GF-D8 (cell line): ENCODE measurements at regions not wholly inside any gene's neighbourhood (a gene's known extent, or its start where the extent isn't known, plus 50 kb on each side); places are given as distances from the start of the nearest gene placed in this dataset.

Source experiments
- DNase-seq: peaks from one replicate; lab custom pipeline; 2025; lab: John Stamatoyannopoulos, UW

DNA sequence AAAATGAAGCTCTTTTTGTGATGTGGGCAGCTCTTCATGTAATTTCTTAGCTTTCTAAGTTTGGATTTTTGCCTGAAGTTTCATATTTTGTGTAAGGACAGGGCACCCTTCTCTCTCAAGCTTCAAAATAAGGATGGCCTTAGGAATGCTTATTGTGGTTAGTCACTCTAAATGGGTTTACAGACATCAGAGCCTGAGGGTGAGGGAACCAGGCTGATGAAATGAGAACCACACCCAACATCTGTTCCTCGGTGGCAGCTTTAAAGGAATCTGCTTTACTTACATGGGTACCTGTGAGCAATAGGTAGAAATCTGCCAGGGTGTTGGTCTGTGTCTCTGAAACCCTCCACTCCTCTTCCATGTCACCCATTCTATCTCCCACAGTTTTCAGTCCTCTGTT, 174.3 kb downstream of the EMX2 start:
- no peak for DNase-seq

DNA sequence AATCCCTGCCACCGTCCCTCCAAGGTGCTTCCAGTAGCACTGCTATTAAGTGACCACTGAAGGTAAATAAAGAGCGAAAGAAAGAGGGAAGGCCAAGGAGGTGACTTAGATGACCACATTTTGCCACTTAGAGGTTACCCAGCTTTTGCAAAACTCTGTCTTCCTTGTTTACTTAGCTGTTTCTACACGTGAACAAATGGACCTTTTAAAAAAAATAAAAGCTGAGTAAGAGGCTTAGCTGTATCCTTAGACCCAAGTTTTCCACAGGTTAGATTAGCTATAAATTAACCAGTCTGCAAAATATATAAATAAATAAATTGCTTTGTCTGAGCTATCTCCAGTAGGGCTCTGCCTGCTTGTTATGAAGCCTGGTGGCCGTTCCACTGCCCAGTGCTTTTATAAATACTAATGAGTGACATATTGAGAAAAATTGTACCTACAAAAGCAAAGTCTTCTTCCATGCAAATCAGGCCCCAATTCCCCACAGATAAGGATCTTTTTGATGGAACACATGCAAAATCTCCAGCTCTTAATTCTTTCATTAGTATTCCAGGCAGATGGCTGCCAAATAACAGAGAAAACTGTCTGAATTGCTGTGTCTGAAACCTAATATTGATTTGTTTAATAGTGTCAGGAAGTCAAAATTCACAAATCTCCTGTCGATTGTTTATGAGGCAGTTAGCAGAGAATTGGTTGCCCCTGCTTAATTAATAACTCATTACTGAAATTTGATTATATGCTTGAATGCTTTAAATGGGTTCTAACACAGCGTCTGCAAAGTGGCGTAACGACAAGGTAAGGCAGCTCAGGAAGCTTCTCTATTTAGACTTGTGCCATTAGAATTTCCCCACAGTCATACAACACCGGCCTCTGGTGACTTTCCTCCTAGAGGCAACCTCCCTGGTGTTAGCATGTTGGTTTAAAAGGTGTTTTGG, 176.7 kb downstream of the EMX2 start:
- no peak for DNase-seq

DNA sequence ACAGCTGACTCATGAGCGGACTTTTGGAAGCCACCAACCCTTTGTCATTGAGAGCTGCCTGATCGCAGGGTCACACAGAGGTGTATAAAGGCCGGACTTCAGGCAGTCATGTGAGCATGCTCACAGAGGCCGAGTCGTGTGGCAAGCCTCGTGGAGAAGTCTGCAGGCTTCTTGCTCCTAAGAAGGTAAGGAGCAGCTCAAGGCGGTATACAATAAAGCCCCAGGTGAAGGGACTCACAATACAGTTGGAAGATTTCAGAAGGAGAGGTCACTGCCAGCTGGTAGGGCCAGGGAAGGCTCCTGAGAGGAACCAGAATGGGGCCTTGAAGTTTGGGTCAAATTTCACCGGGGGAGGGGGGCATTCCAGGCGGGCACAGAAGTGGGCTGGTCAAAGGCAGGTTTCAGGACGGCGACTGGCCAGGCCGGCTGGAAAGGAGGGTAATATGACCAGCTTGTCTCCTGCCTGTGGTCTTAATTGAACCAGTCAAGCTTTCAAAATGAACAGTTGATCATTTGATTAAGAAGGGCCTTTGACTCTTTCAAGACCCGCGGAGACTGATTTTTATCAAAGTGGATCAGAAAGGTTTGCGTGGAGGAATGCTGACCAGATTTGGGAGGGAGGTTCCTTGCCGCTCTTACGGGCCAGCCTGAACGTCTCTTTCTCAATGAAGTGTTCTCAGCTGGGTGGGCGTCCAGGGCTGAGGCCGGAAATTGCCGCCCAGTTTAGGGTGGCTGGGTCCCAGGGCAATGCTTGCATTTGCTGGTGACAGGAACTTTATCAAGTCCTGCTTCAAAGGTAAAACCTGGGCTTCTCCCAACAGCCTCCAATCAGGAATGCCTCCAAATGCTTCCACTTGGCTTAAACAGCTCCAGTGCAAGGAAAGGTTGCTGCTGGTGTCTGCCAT, 178.6 kb downstream of the EMX2 start:
- DNase-seq = no peak

DNA sequence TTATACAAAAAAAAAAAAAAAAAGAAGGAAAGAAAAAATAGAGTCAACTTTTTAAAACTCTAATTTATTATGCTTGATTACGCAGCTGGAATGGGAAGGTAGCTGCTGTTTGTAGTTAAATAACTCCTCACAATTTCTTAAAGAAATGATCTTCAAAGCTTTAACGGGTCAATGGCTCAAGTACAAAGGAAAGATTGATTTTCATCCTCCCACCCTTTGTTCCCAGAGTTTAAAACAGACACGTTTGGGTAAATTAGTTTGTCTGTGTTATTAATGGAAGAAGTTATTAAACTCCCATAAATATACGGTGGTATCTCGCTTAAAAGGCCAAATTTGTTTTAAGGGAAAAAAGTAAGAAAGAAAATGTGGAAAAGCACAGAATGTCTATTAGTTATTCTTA, 179.3 kb downstream of the EMX2 start:
- no peak for DNase-seq

DNA sequence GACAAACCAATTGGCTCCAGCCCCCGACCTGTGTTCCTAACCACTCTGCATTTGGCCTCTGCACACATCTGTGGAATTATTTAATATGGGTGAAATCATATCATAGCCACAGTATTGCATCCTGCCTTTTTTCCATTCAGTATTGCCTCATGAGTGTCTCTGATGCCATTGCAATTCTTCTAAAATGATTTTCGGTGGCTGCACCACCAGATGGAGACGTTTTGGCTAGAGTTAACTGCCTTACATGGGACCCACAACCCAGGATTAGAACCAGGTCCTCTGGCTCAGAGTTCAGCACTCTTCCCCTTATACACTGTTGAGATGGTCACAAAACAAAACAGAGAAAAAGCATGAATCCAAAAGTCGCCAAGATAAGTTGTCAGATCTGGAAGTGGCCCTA, 180.8 kb downstream of the EMX2 start:
- no peak for DNase-seq

DNA sequence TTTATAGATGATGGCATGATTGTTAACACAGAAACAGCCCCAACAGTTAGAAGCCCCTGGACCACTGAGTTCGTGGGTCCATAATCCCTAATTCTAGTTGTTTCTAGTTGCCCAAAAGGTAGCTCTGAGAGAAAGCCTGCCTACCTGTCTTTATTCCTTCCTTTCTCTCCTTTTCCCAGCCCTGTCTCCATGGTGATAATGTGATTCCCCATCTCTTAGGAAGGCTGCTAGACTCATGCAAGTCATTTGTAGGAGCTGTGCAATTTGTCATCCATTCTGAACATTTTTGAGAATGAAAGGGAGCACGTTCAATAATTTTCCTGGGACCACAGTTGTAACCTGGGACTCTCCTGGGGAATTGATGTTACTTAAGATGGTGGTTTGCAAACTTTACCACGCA, 183.4 kb downstream of the EMX2 start:
- DNase-seq = no peak

DNA sequence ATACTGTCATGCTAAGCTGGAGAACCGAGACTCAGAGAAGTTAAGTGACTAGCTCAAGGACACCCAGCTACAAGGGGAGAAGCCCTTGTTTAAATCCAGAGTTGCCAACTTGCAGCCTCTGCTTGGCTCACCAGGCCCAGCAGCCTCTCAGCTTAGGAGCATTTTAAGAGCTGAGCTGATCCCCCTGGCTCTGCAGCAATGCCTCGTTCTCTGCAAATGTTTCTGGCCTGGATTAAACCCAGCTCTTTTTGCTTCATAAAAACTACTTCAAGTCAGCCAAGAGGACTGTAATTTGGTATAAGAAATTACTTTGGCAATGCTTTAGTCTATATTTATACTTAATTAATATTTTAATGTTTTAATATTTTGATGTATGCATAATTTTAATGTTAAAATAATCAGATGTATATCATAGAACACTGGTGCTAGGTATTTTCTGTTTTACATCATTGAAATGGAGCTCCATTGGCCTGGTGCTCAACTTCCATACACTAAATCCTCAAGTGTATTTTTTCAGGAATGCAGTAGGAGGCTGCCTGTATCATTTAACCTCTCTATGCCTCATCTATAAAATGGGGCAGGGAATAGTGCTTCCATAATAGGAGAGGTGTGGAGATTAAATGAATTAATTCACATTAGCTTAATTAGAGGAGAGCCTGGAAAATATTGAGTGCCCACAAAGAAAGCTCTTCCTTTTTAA, 184.2 kb downstream of the EMX2 start:
- no peak for DNase-seq

DNA sequence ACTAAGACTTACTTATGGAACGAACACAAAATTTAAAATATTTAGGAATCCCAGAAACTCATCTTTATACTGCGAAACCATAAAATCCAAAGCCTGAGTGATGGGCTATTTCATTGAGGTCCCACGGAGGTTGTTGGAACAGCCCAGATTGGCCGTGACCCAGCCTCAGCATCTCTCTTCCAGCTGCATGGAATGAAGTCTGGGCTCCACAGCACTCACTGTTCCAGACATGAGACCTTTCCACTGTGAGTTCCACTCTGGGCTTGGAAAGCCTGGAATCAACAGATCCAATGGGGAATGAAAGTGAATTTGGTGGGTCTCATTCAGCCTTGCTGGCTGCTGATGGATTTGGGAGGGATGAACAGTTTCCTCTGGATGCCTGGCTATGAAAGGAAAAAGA, 184.9 kb downstream of the EMX2 start:
- DNase-seq = no peak

DNA sequence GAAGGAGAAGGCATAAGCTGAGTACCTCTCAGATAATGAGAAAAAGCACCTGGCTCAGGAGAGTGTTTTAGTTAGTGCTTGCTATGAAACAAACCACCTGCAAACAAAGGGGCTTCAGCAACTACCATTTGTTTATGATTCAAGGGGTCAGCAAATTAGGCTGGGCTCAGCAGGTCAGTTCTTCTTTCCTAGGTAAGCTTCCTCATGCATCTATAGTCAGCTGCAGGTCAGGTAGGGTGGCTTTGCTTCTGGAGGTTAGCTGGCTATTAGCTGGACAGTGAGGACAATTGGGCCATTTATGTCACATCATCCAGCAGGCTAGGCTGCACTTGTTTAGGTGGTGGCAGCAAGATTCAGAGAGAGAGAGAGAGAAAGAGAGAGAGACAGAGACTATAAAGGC, 185.5 kb downstream of the EMX2 start:
- no peak for DNase-seq

DNA sequence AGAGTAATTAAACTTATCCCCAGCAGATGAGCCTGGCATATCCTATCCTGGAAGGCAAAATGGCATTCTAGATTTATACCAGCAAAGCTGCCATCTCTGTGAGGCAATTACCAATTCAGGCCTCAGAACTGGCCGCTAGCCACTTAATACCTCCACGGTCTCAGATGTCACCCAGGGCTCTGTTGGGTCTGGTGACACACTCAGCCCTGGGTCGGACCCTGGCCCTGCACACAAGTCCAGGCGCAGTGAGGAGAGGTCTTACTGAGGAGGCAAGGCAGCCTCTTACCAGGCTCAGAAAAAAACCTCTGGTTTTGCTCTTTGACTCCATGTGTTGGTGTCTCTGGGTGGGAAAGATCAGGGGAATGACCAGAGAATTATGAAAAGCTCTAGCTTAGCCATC, 186.6 kb downstream of the EMX2 start:
- no peak for DNase-seq

DNA sequence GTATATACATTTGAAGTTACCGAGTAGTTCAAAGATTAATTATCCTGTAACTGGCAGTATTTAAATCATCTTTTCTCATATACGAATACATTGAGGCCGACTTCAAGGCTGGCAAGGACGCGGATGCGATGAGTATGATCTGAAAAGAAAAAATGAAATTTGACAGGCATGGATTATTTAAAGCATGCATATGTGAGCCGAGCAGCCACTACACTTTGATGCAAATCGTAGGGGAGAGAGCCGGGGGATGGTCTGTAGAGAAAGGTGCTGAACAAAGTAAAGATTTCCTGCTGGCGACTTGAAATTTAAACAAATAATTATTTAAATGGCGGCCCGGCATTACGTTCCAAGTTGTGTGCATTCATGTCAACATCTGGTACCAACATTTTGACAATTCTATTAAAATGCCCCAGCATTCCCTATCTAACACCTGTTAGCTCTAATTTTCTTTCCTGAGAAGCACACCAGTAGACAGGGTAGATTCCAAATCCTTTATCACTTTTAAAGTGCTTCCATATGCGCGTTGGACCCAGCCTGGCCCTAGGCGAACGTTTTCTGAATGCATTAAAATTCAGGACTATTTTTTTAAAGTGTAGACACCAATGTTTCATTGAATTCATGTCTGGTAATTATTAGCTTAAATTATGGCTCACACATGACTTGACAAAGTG, 188.7 kb downstream of the EMX2 start:
- no peak for DNase-seq

DNA sequence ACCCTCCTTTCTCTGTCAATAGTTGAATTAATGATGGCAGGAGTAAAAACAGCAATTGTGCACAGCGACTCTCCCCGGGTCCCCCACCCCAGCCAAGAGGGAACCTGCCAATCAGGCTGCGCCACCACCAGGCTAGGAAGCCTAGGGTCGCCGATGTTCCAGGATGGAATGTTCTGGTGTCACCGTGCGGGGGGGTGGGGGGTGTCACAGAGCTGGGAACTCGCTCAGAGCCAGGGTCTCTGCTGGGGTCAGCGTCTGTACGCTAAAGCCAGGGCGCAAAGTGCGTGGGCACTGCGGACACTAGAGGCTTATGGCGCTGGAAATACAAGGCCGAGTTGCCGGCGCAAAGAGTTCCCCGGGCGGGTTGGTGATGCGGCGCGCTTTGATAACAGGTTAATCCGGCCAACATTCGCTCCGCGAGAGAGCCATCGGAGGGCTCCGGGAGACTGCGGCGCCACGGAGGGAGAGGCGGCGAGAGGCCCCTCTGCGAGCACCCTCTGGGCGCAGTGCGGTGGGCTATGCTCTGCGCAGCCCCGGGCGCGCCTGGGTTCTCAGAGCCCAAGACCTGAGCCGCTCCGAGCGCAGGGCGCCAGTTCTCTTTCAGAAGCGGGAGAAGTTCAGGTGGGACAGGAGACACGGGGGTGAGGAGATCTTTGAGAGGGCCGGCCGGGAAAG, 192.3 kb downstream of the EMX2 start:
- no peak for DNase-seq

DNA sequence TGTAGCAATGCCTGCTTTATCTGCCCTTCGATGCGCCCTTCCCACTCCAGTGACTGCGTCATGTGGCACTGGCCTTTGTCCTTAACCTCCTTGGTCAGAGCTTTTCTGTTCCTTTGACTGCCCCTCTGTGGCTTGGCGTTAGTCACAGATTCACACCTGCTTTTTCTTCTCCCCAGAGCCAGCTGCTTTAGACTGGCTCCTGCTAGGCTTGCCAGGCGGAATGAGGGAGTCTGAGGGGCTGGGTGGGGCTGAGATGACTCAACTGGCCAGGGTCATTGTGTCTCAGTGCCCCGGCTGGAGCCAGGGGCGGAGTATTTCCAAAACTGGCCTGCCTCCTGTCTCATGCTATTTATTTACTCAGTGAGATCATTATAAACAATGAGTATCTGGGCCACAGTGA, 194.1 kb downstream of the EMX2 start:
- no peak for DNase-seq

DNA sequence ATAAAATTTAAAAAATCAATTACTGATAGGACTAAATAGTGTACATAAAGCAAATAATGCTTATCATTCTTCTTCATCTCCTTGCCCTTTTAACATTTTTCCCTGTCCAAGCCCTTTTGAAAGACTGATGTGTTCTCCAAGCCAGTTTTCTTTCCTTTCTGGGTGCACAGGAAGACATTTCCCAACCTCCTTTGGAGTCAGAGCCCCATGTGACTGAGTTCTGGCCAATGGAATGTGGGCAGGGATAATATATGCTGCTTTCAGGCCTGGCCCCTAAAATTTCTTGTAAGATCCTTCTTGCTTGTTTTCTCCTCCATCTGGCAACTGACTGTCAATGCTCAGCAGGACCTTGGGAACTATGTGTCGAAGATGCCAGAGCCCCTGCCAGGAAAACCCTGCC, 197.5 kb downstream of the EMX2 start:
- DNase-seq = no peak

DNA sequence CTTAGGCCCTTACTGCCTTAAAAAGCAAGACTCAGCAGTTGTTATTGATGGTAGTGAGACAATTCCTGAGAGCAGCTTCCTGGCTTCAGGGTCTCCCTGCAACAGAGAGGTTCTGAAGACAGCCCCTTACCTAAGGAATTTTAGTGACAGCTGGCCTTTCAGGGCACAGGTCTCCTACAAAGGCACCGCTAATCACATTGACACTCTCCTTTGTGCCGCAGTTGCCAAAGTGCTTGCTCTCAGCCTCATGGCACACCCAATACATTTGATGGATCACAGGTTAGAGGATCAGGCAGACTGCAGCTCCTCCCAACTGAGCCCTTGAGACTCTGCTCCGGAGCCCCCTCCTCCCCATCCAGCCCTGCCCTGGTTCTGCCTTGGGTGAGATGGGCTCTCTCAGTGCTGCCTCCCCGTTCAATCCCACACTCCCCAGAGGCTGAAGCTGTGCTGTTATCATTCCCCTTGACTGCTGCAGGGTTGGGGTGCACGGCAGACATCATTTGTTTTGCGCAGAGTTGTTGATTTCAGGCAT, 198.2 kb downstream of the EMX2 start:
- no peak for DNase-seq

DNA sequence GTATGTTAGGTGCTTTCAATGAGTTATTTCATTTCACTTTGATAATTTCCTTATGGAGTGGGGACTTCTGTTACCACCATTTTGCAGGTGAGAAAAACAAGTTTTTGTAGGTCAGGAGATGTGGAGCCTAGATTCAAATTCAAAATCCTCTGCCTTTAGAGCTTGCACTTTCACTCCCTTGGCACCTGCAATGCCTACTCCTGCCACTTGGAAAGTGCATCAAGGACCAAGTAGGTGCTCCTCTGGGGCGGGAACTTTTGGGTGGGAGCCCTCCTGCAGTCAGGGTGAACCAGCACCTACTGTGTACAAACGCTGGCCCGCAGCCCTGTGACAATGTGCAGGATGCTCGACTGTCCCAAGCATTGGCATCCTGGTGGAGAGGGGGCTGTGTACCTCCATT, 199.0 kb downstream of the EMX2 start:
- no peak for DNase-seq

DNA sequence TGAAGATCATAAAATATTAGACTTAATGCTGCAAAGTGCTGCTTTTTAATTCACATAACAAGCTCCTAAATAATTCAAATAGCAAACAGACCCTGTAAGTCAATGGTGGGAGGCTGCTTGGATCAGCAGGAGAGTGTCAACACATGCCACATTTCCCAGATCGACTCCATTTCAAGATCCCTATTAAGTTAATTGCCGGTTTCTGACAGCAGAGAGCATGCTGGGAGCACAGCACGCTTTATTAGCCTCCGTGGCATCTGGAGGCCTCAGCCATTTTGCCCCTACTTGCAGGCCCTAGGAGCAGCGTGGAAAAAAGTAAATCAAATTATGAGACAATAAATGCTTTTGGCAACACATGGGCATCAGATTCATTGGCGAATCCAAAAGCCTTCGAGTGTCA, 201.0 kb downstream of the EMX2 start:
- no peak for DNase-seq

DNA sequence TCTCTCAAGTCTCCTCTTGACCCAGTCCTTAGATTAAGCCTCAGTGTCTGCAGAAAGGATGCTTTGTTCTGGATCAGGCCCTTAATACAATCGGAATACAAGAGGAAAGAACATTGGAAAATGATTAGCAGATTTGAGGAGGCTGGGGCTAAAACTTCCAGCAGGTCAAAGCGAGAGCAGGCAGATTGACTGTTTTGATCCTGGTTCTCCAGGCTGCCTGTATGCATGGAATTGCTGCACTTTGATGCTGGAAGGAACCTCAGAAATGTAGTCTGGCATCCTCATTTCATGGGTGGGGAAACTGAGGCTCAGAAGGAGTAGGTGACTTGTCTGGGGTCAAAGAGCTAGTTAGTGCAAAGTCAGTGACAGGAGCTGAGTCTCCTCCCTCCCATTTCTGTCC, 202.8 kb downstream of the EMX2 start:
- no peak for DNase-seq

DNA sequence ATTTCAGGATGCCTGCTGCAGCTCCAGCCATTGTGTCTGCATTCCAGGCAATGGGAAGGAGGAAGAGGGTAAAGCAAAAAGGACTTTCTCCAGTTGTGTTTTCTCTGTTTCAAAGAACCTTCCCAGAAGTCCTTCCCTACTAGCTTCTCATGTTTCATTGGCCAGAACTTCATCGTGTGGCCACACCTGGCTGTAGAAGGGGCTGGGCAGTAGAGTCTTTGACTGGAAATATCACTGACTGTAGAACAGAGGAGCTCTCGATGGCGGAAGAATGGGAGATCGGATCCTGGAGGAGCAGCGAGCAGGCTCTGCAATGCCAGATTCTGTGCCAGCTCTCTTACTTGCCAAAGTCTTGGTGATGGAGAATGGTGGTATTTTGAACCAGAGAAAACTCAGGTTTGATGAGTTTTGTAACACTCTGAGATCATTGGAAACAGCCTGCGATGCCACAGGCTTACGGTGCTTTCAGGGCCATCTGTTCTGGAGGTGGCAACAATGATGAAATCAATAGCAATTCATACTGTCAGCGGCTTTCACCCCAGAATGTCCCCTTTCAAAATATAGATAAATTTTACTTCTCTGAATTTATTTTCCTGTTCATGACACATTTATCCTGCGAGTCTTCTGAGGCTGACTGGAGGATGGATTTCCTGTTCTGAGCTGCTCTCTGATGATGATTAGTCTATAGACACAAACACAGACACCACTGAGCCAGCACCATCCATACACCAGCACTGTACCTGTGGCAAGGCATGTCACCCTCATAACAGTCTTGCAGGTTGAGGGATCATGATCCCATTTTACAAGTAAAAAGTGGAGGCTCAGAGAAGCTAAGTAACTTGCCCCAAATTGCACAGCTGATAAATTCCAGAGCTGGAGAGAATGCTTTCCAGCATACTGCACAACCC, 204.2 kb downstream of the EMX2 start:
- DNase-seq = no peak

DNA sequence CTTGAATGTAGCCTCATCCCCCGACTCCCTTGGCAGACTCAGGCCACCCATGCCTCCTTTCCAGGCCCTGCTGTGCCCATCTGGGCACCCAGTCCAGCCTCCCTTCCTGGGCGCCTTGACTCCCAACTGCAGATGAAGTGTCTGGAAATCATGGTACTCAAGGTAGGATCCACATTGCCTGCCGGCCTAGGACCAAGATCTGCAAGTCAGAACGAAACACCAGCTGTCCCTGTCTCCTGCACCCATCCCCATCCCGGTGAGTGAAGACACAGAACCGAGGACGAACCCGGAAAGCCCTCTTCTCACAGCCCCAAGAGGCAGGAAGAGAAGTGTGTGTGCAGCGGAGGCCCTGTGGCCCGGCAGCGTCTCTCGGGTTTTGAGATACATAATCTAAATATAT, 205.1 kb downstream of the EMX2 start:
- DNase-seq = no peak
